ENCODE measurements at regions not wholly inside any gene's neighbourhood (a gene's known extent, or its start where the extent isn't known, plus 50 kb on each side); places are given as distances from the start of the nearest gene placed in this dataset.

- no peak for DNase-seq
Measured at GRCh38 chr18:72470391-72470790, 73.8 kb downstream of the CBLN2 start.

DNA sequence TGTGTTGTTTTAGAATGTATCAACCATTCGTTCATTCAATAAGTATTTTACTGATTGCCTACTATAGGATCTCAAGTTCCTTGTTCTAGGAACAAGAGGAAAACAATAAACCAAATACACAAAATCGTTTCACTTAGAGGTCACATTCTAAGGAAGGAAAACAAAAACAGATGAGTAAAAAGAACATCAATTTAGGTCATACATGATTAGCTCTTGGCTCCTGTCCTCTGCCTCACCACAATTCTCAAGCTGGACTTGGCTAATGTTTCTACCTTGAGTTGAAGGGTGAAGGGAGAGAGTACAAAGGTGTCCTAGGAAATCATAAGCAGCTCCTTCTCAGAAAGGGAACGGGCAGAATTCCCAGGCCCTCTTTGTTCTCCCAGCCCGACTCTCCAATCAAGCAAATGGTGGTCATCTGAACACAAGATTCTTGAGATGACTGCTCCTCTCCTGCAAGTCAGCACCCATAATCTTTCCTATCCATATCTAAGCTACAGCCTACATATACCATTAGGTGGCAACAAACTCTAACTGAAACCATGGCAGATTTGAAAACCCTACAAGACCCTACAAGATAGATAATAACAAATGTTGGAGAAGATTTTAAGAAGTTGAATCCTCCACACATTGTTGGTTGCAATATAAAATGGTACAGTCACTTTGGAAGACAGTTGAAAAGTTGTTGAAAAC is 76.0 kb downstream of the CBLN2 start:
- DNase-seq = no peak

GRCh38 chr18:72460210-72460680 is 83.9 kb downstream of the CBLN2 start:
- DNase-seq = no peak

GRCh38 chr18:72458271-72458670 is 85.9 kb downstream of the CBLN2 start:
- DNase-seq = no peak

DNA sequence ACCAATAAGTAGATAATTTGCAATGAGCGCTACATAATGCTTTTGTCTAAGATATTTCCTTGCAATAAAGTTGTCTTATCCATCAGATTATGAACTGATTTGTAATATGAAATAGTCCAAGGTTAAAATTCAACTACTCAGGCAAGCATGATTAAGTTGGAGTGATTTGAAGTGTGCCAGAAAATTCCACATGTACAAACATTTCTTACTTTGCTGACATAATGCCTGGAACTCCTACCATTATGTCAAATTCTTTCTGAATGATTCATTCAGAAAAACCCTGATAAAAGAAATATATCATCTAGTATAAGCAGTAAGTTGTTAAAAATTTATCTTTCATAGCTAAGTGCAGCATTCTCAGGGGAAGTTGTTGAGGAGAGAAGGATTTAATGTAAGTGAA is 87.3 kb downstream of the CBLN2 start:
- no peak for DNase-seq

DNA sequence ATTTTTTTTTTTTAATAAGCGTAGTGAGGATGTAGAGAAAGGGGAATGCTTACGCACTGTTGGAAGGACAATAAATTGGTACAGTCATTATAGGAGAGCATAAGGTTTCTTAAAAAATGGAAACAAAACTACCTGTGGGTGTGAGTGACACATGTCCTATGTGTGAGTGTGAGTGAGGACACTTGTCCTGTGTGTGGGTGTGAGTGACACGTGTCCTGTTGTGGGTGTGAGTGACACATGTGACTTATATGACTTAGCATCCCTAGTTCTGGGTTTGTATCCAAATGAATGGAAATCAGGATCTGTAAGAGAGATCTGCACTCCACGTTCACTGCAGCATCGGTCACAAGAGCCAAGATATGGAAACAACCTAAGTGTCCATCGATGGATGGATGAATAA is 91.8 kb downstream of the CBLN2 start:
- DNase-seq = no peak

DNA sequence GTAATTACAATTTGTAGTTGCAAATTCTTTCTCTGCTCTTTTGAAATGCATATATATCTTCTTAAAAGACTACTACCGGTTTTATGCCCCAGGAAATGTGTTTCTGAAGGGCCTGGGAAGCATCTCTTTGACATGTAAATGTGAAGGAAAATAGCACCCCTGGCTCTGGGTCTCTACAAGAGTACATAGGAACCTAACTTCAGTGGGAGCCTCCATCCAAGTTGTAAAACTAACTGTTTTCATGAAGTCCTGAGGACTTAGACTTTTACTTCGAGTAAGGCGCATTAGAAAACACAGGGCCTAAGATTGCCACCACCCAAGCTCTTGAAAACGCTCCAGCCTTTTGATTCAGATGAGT is 99.4 kb downstream of the CBLN2 start:
- no peak for DNase-seq

GRCh38 chr18:72444111-72444797 is 99.9 kb downstream of the CBLN2 start:
- no peak for DNase-seq

- DNase-seq = peak; percentile 40
Measured at GRCh38 chr18:72436401-72436800, 107.7 kb downstream of the CBLN2 start.

- DNase-seq = no peak
Measured at GRCh38 chr18:72433756-72434155, 110.4 kb downstream of the CBLN2 start.

DNA sequence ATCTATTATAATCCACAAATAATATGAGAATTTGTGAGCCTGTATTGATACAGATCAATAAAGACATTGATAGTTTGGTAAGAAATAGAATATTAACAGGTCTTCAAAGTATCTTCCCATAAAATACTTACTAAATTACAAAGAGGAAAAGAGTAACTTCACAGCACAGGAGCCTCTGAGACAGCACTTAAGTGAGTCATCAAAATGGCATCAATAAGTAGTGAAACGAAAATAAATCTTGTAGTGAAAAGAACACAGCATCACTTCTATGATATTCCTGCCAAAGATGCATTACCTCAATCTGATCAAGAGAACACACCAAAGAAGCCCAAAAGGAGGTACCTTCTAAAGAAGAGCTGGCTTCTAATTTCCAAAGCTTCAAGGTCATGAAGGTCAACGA is 116.4 kb downstream of the CBLN2 start:
- DNase-seq = no peak

- DNase-seq = no peak
Measured at GRCh38 chr18:72419914-72420313, 124.2 kb downstream of the CBLN2 start.

GRCh38 chr18:72412927-72413326 is 131.2 kb downstream of the CBLN2 start:
- no peak for DNase-seq

DNA sequence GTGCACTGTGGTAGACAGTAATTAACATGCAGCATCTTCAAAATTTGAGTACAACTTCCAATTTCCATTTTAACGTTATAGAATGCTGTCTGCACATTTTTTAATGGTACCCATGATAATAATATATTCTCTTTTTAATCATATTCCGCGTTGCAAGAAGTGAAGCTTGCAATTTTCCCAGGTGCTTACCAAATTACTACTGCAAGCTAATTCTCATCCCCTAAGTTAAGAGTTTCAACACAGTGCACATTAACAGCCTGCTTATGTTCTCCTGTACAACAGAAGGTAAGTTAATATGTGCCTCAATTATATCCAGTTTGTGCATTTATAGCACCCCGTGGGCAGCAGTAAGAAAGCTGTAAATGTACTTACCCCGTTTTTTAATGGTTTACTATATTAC is 132.9 kb downstream of the CBLN2 start:
- no peak for DNase-seq

- no peak for DNase-seq
Measured at GRCh38 chr18:72410399-72410798, 133.7 kb downstream of the CBLN2 start.

DNA sequence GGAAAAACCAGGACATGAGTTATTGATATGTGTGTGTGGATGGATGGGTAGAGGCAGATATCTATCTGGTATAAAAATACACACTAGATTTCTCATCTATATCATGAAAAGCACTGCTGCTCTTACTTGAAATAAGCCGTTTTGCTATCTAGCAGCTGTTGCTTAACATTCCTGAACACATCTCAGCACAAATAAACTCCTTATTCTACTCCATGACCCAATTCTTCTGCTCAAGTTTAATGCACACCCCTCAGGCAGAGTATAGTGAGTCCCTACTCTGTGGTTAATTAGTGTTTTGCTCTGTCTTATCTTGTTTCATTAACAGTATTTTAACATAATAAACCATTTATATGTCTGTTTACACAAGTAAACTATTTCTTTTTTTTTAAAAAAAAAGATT is 134.2 kb downstream of the CBLN2 start:
- no peak for DNase-seq

DNA sequence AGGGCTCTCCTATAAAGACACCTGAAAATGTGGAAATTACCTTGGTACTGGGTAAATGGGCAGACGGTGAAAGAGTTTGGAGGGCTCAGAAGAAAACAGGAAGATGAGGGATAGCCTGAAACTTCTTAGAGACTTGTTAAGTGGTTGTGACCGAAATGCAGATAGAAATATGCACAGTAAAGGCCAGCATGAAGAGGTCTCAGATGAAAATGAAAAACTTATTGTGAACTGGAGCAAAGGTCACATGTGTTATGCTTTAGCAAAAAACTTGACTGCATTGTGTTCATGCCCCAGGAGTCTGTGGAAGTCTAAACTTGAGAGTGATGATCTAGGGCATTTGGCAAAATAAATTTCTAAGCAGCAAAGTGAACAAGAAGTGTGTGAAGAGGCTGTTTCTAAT is 137.1 kb downstream of the CBLN2 start:
- DNase-seq = no peak

DNA sequence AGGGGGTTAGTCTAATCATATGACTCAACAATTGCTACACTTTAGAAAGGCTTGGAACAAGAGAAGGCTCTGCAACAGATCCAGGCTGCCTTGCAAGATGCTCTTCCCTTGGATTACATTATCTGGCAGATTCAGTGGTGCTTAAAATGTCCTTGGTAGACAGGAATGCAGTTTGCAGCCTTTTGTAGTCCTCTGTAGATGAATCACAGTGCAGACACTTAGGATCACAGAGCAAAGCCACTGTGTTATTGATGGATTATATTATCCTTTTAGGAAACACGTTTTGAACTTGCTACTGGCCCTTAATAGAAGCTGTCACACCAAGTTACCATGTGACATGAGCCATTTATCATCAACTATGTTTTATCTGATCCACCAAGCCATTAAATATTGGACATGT is 152.2 kb downstream of the CBLN2 start:
- no peak for DNase-seq

DNA sequence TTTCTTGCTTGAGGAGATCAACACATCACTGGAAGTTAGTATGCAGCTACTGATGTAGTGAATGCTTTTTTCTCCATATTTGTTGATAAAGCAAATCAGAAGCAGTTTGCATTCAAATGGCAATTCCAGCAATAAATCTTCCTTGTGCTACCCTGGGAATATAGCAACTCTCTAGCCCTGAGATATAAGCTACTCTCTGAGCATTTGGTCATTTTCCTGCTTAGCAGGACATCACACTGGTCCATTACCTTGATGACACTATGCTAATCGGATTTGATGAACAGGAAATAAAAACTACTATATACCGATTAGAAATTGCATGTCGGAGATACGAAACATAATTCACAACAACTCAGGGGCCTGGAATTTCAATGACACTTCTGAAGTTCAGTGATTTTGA is 152.7 kb downstream of the CBLN2 start:
- DNase-seq = no peak

DNA sequence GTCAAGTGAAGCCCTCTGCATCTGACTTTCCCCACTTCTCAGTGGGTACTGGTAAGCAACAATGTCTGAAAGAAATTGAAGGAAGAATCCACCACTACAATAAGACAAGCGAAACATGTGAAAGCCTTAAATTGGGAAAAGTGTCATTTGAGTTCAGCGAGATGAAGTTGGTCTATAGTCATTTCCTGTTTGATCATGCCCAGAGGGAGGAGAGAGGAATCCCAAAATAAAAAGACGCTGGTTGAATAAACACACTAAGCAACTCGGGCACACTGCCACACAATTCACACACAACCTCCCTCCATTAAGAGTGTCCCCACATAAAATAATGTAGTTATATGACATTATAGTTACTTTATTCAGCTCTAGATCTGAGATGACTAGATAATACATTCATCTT is 166.1 kb downstream of the CBLN2 start:
- DNase-seq = no peak

- DNase-seq = no peak
Measured at GRCh38 chr18:72376256-72376655, 167.9 kb downstream of the CBLN2 start.

GRCh38 chr18:72375618-72376017 is 168.5 kb downstream of the CBLN2 start:
- DNase-seq = no peak

DNA sequence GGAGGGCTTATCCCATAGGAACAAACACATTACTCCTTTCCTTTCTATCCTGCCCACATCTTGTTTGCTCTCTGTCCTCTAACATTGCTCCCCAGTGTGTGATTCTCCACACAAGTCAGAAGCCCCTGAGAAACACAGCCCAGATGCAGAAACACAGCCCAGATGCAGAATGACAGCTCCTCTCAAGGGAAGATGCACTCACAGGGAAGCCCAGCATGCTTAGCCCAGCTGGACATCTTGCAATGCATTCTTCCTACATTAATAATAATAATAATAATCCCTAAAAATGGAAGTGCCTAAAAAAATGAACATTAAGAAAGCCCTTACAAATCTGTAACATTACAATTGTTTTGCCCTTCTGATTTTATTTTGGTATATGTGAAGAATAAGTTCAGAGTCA is 172.1 kb downstream of the CBLN2 start:
- DNase-seq = no peak

- DNase-seq = no peak
Measured at GRCh38 chr18:72368308-72368707, 175.8 kb downstream of the CBLN2 start.

DNA sequence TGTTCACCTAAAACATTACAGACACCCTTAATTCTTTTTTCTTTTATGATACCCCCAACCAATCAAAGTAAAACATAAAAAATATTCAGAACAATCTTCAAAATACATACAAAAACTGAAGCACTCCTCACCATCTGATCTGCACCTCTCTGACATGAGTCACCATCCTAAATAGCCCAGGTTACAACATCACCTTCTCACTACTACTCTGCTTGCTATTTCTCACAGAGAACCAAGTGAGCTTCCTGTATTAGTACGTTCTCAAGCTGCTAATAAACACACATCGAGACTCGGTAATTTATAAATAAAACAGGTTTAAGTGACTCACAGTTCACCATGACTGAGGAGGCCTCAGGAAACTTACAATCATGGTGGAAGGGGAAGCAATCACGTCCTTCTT is 183.5 kb downstream of the CBLN2 start:
- no peak for DNase-seq
